HCT116 (cell line): ENCODE measurements at regions not wholly inside any gene's neighbourhood (a gene's known extent, or its start where the extent isn't known, plus 50 kb on each side); places are given as distances from the start of the nearest gene placed in this dataset.

Experiments used
- ATAC-seq: fragments of 200-7000 bp; cut with Tn5 transposase; 2 replicates; pipeline ENCODE4 v1.9.1; 2020; ENCODE audit warnings: mild to moderate bottlenecking, moderate library complexity
- BruUV-seq: library from RNA; stranded (reverse); fragments of 400-500 nt; replicated peaks from 2 replicates; lab custom pipeline; 2021; lab: Mats Ljungman, UMichigan
- CTCF ChIA-PET: fragments of 300-600 bp; sonication (Branson Sonifier 250); formaldehyde crosslinking; loops from one replicate; lab custom pipeline; 2021; ENCODE audit warnings: antibody characterized with exemption; lab: Charles Lee
- POLR2A ChIA-PET: fragments of 300-600, 350-600 bp; sonication (Branson Sonifier 250); formaldehyde crosslinking; loops from one replicate; lab custom pipeline; 2021; ENCODE audit warnings: antibody characterized with exemption; lab: Charles Lee
- RAD21 ChIA-PET, 2 experiments: fragments of 300-600 bp; sonication (Branson Sonifier 250); formaldehyde crosslinking; loops; one replicate each; lab custom pipeline; 2023; ENCODE audit warnings: low total read pairs in 2 of 2; ENCODE audit not compliant: uncharacterized antibody in 2 of 2, unreplicated experiment in 2 of 2, low non-redundant PET in 1 of 2; lab: Charles Lee
- DNase-seq: peaks from one replicate; pipeline ENCODE4 v3.0.0-alpha.2; 2010; ENCODE audit warnings: low read depth, low spot score
- H2AFZ ChIP-seq: fragments of 200-600 bp; shearing (Covaris generic), sonication (generic); 2 replicates; pipeline ENCODE4 v1.6.1; 2017; ENCODE audit warnings: low read depth, mixed run types, mixed read lengths, antibody characterized with exemption, low read length; ENCODE audit not compliant: poor library complexity, severe bottlenecking
- H3K27ac ChIP-seq: 2 replicates; pipeline ENCODE4 v1.5.1; 2012; ENCODE audit warnings: low read depth, low read length
- H3K27me3 ChIP-seq: fragments of 200-600 bp; sonication (generic); 2 replicates; pipeline ENCODE4 v1.6.1; 2016; ENCODE audit warnings: mixed run types, low read length, mixed read lengths; ENCODE audit not compliant: insufficient read depth
- H3K36me3 ChIP-seq, 2 experiments: fragments of 200-500 bp in 1 of 2; fragments of 200-600 bp in 1 of 2; sonication (Bioruptor generic) in 1 of 2; sonication (generic) in 1 of 2; 2 replicates each; pipeline versions ENCODE4 v1.5.1 to v1.6.1; 2014 to 2016; ENCODE audit warnings: low read length in 2 of 2, inconsistent platforms in 1 of 2, mixed read lengths in 1 of 2, mixed run types in 1 of 2; ENCODE audit not compliant: insufficient read depth in 2 of 2, control insufficient read depth in 1 of 2
- H3K4me1 ChIP-seq, 2 experiments: fragments of 200-600 bp in 1 of 2; sonication (generic) in 1 of 2; 2 replicates each; pipeline versions ENCODE4 v1.5.1 to v1.6.1; 2012 to 2017; ENCODE audit warnings: low read length in 2 of 2, inconsistent platforms in 1 of 2, mild to moderate bottlenecking in 1 of 2, mixed read lengths in 1 of 2, mixed run types in 1 of 2, moderate library complexity in 1 of 2; ENCODE audit not compliant: insufficient read depth in 2 of 2, control insufficient read depth in 1 of 2
- H3K4me2 ChIP-seq: fragments of 200-600 bp; sonication (generic); 2 replicates; pipeline ENCODE4 v1.6.1; 2017; ENCODE audit warnings: mixed run types, low read length, mixed read lengths
- H3K4me3 ChIP-seq, 2 experiments: fragments of 200-600 bp in 1 of 2; sonication (generic) in 1 of 2; replicated peaks in 1 of 2; 2 replicates each; pipeline ENCODE4 v1.5.1; 2011 to 2016; ENCODE audit warnings: low read length in 2 of 2, control low read depth in 1 of 2, low read depth in 1 of 2, mild to moderate bottlenecking in 1 of 2, mixed read lengths in 1 of 2, mixed run types in 1 of 2
- H3K79me2 ChIP-seq: fragments of 200-600 bp; sonication (generic); 2 replicates; pipeline ENCODE4 v1.6.1; 2017; ENCODE audit warnings: mild to moderate bottlenecking, mixed run types, low read length, moderate library complexity, mixed read lengths; ENCODE audit not compliant: insufficient read depth
- H3K9ac ChIP-seq: fragments of 200-600 bp; sonication (generic); 2 replicates; pipeline ENCODE4 v1.6.1; 2016; ENCODE audit warnings: low read length, mixed read lengths
- H3K9me2 ChIP-seq: fragments of 200-600 bp; sonication (generic), shearing (Covaris generic); 2 replicates; pipeline ENCODE4 v1.6.1; 2017; ENCODE audit warnings: mixed run types, mild to moderate bottlenecking, moderate library complexity; ENCODE audit not compliant: insufficient read depth
- H3K9me3 ChIP-seq, 2 experiments: fragments of 200-500 bp in 1 of 2; fragments of 200-600 bp in 1 of 2; sonication (Bioruptor generic) in 1 of 2; sonication (generic) in 1 of 2; 2 replicates each; pipeline ENCODE4 v1.6.1; 2014 to 2017; ENCODE audit warnings: low read length in 2 of 2, mixed read lengths in 2 of 2, inconsistent platforms in 1 of 2, low read depth in 1 of 2, mild to moderate bottlenecking in 1 of 2, mixed run types in 1 of 2, moderate library complexity in 1 of 2; ENCODE audit not compliant: control insufficient read depth in 1 of 2, insufficient read depth in 1 of 2
- H4K20me1 ChIP-seq: fragments of 200-600 bp; sonication (generic), shearing (Covaris generic); 2 replicates; pipeline ENCODE4 v1.6.1; 2017; ENCODE audit warnings: mixed run types, mild to moderate bottlenecking, moderate library complexity; ENCODE audit not compliant: insufficient read depth
- ATF3 ChIP-seq: IDR thresholded peaks from 2 replicates; pipeline ENCODE4 v1.6.1; 2012
- CBX3 ChIP-seq: IDR thresholded peaks from 2 replicates; pipeline ENCODE4 v1.6.1; 2012; ENCODE audit warnings: low read depth
- EGR1 ChIP-seq: IDR thresholded peaks from 2 replicates; pipeline ENCODE4 v1.6.1; 2012; ENCODE audit warnings: low read depth
- ELF1 ChIP-seq: IDR thresholded peaks from 2 replicates; pipeline ENCODE4 v1.6.1; 2012; ENCODE audit warnings: low read depth, borderline replicate concordance
- JUND ChIP-seq: IDR thresholded peaks from 2 replicates; pipeline ENCODE4 v1.6.1; 2012
- POLR2A ChIP-seq: IDR thresholded peaks from 2 replicates; pipeline ENCODE4 v1.7.0; 2011; ENCODE audit warnings: borderline replicate concordance; ENCODE audit not compliant: insufficient read depth, insufficient read length; ENCODE audit errors: extremely low read depth
- POLR2AphosphoS5 ChIP-seq: IDR thresholded peaks from 2 replicates; pipeline ENCODE4 v1.6.1; 2011; ENCODE audit warnings: mild to moderate bottlenecking, low read depth, low read length, moderate library complexity
- RAD21 ChIP-seq: IDR thresholded peaks from 2 replicates; pipeline ENCODE4 v1.6.1; 2012; ENCODE audit warnings: low read depth, mild to moderate bottlenecking
- REST ChIP-seq: IDR thresholded peaks from 2 replicates; pipeline ENCODE4 v1.6.1; 2012; ENCODE audit warnings: low read depth
- SIN3A ChIP-seq: IDR thresholded peaks from 2 replicates; pipeline ENCODE4 v1.6.1; 2012; ENCODE audit warnings: low read depth
- TCF7L2 ChIP-seq: IDR thresholded peaks from 2 replicates; pipeline ENCODE4 v1.7.0; 2011; ENCODE audit warnings: borderline replicate concordance, inconsistent platforms; ENCODE audit not compliant: insufficient read depth, insufficient read length; ENCODE audit errors: extremely low read depth
- YY1 ChIP-seq: IDR thresholded peaks from 2 replicates; pipeline ENCODE4 v1.6.1; 2011; ENCODE audit warnings: low read length, low read depth, moderate library complexity, mild to moderate bottlenecking; ENCODE audit not compliant: insufficient replicate concordance; ENCODE audit errors: extremely low read depth
- ZFX ChIP-seq: fragments of 450-650 bp; IDR thresholded peaks from 2 replicates; pipeline ENCODE4 v1.6.1; 2017
- ZNF274 ChIP-seq: fragments of 200-500 bp; sonication (Bioruptor generic); IDR thresholded peaks from 2 replicates; pipeline ENCODE4 v1.6.1; 2014; ENCODE audit warnings: mild to moderate bottlenecking, low read depth, low read length, inconsistent platforms
- intact Hi-C: fragments of 100-400 bp; cut with micrococcal nuclease; formaldehyde crosslinking; loops from 2 replicates; pipeline ENCODE4 v1.10.0; 2022

- TF ChIP-seq JUND (no peak), ZFX (no peak)
These were observed 403.4 kb upstream of the CDH7 start (continued) for GRCh38 chr18:65347446-65347845.

- Histone ChIP-seq H3K36me3 (no peaks in the 10 kb centered on the region), H3K4me1 (no peaks in the 10 kb centered on the region), H3K4me2 (no peak overlapping the region), H3K4me3 (no peak overlapping the region), H4K20me1 (no peaks in the 10 kb centered on the region), H3K79me2 (no peaks in the 10 kb centered on the region), H3K9ac (no peak overlapping the region), H3K9me2 (no peaks in the 10 kb centered on the region), H3K27ac (no peak overlapping the region), H3K9me3 (peaks cover 12 to 15% of the 10 kb centered on the region in 2 experiments; a peak in 3 of 4 replicates), H2AFZ (no peak overlapping the region), H3K27me3 (no peaks in the 10 kb centered on the region)
- no peak for ATAC-seq
- no peak for TF ChIP-seq POLR2AphosphoS5
- no peak for TF ChIP-seq EGR1
- no peak for TF ChIP-seq TCF7L2
- no peak for TF ChIP-seq ZNF274
- no peak for TF ChIP-seq CBX3
- no peak for TF ChIP-seq RAD21
- no peak for TF ChIP-seq ELF1
- no peak for TF ChIP-seq YY1
- no peak for TF ChIP-seq ATF3
- no peak for TF ChIP-seq REST
- no peak for TF ChIP-seq POLR2A
- no peak for TF ChIP-seq SIN3A
- TF ChIP-seq JUND: no peak
- ChIA-PET POLR2A (no interaction called here), CTCF (no interaction called here), RAD21 (no interaction called here)
- intact Hi-C loops: no loop called here
- no peak for DNase-seq
- no TSS peak for BruUV-seq
These were observed 404.7 kb upstream of the CDH7 start for GRCh38 chr18:65346086-65346485.
